Dermis microvascular lymphatic vessel endothelial cell (primary cell): ENCODE measurements at regions not wholly inside any gene's neighbourhood (a gene's known extent, or its start where the extent isn't known, plus 50 kb on each side); places are given as distances from the start of the nearest gene placed in this dataset.

Experiments
- DNase-seq, 2 donors: peaks; one replicate each; pipeline versions ENCODE4 v3.0.0 to v3.0.0-alpha.2; 2010; ENCODE audit warnings: low read depth in 2 of 2

GRCh38 chr5:61784341-61784740 lies 452.3 kb downstream of the ZSWIM6 start:
- no peak for DNase-seq

- DNase-seq, result no peak
Measured at GRCh38 chr5:61788548-61788947, 456.5 kb downstream of the ZSWIM6 start.

GRCh38 chr5:61790007-61790406 lies 457.9 kb downstream of the ZSWIM6 start:
- no peak for DNase-seq

- no peak for DNase-seq
Measured at GRCh38 chr5:61790678-61791077, 458.6 kb downstream of the ZSWIM6 start.

GRCh38 chr5:61796773-61797172 lies 464.7 kb downstream of the ZSWIM6 start:
- no peak for DNase-seq

- no peak for DNase-seq
Measured at GRCh38 chr5:61800450-61800849, 468.4 kb downstream of the ZSWIM6 start.

GRCh38 chr5:61801174-61801573 lies 469.1 kb downstream of the ZSWIM6 start:
- DNase-seq, result no peak

GRCh38 chr5:61802456-61802855 lies 470.4 kb downstream of the ZSWIM6 start:
- DNase-seq, result no peak

- no peak for DNase-seq
Measured at GRCh38 chr5:61805101-61805500, 473.0 kb downstream of the ZSWIM6 start.

GRCh38 chr5:61806491-61807020 lies 474.5 kb downstream of the ZSWIM6 start:
- no peak for DNase-seq

GRCh38 chr5:61808091-61808490 lies 476.0 kb downstream of the ZSWIM6 start:
- no peak for DNase-seq

GRCh38 chr5:61808909-61809308 lies 476.9 kb downstream of the ZSWIM6 start:
- DNase-seq, result no peak

GRCh38 chr5:61809651-61810050 lies 477.6 kb downstream of the ZSWIM6 start:
- DNase-seq, result no peak

GRCh38 chr5:61811052-61811451 lies 479.0 kb downstream of the ZSWIM6 start:
- DNase-seq, result no peak

GRCh38 chr5:61813361-61813760 lies 481.3 kb downstream of the ZSWIM6 start:
- DNase-seq, result no peak

GRCh38 chr5:61815339-61815738 lies 483.3 kb downstream of the ZSWIM6 start:
- DNase-seq, result no peak

- no peak for DNase-seq
Measured at GRCh38 chr5:61816146-61816545, 484.1 kb downstream of the ZSWIM6 start.

- no peak for DNase-seq
Measured at GRCh38 chr5:61816585-61817450, 484.8 kb downstream of the ZSWIM6 start.

- DNase-seq, result peak in 1 of 2 donors; percentile 47
Measured at GRCh38 chr5:61817472-61818326, 485.6 kb downstream of the ZSWIM6 start.

GRCh38 chr5:61820836-61821235 lies 485.2 kb upstream of the KIF2A start:
- DNase-seq, result no peak

- no peak for DNase-seq
Measured at GRCh38 chr5:61821561-61821960, 484.4 kb upstream of the KIF2A start.

- no peak for DNase-seq
Measured at GRCh38 chr5:61822584-61822983, 483.4 kb upstream of the KIF2A start.
